GM13977 (cell line): ENCODE measurements at regions not wholly inside any gene's neighbourhood (a gene's known extent, or its start where the extent isn't known, plus 50 kb on each side); places are given as distances from the start of the nearest gene placed in this dataset.
"Not testable (repeated sequence)": the region's sequence is repeated elsewhere in the genome, so short reads cannot be mapped to it uniquely, and the experiment has no call there.

Experiments used
- DNase-seq: peaks from one replicate; pipeline ENCODE4 v3.0.0; 2012; ENCODE audit warnings: low spot score
- CTCF ChIP-seq: IDR thresholded peaks from 2 replicates; pipeline ENCODE4 v1.5.1; 2012; ENCODE audit warnings: mild to moderate bottlenecking, control low read depth; ENCODE audit not compliant: insufficient read depth; ENCODE audit errors: extremely low read depth, missing control alignments
- in situ Hi-C: fragments of 300-500 bp; cut with MboI; formaldehyde crosslinking; loops from one replicate; pipeline ENCODE4 v1.12.0; 2022; ENCODE audit warnings: low sequenced_read_pairs, low pct_unique_long_range_greater_than_20kb, mixed read lengths, inconsistent platforms; ENCODE audit not compliant: unreplicated experiment

DNA sequence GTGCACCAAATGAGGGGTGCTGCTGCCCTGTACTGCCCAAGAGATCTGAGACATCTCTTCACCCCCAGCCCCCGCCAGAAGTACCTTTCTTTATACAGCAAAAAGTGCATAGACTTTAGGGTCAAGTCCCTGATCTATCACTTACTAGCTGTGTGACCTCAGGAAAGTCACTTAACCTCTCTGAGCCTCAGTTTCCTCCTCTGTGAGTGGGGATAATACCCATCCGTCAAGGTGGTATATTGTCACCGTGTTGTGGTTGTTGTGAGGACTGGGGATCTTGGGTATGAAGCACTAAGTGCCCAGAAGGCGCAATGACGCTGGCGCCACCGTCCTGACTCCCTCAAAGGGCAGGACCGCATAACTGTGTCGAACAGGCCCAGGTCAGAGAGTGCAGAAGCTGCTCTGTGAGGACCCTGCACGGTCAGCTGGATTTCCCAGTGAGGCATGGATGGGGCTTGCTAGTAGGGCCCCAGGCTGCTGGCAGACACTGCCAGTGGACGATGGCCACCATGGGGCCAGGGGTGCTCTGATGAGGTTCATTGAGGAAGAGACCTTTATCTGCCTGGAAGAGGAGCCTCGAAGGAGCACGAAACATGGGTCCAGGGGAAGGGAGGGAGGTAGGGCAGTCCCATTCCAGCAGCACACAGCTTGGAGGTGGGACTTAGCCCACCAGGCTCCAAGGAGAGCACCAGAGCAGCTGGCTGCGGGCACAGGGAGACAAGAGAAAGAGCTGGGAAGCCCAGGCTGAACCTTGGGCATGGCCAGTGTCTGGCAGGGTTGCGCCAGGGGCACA lies 61.8 kb upstream of the LAPTM4A start:
- TF ChIP-seq CTCF = no peak
- DNase-seq = no peak
- in situ Hi-C loops = no loop called here

- in situ Hi-C loops, DNase-seq: not testable (repeated sequence)
Observed at GRCh38 chr2:20112361-20112760, 60.9 kb upstream of the LAPTM4A start.

DNA sequence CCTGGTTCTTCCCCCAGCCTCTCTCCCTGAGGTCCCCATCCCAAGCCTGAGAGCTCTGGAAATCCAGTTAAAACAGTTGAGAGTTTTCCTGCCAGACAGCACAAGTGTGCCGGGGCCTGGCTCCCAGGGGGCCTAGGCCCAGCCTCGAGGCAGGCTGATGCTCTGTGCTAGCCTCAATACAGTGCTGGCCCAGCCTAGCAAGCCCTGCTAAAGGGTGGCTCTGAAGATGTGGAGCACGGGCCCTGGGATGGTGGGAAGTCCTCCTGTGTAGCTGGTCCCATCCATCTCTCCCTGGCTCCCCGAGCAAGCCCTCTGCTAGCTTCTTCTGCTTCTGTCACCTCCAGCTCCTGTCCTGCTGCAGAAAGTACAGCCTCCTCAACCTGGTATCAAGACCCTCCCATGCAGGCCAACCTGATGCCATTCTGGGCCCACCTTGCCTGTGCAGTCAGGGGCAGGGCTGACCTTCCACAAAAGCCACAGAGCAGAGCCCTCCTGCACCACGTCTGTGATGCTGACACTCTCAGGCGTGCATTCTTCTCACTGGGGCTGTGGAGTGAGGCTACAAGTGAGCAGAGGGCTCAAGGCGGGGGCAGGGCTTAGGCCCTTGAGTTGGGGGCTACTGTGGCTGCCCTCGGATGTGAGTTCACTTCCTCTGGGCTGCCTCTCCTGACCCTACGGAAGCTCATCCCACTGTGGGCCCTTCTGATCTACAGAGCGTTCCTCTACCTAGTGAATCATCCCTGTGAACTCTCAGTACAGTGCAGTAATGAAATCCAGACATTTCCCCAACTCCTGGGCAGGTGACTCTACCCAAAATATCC lies 60.1 kb upstream of the LAPTM4A start:
- in situ Hi-C loops = no loop called here
- DNase-seq = no peak
- TF ChIP-seq CTCF = no peak

DNA sequence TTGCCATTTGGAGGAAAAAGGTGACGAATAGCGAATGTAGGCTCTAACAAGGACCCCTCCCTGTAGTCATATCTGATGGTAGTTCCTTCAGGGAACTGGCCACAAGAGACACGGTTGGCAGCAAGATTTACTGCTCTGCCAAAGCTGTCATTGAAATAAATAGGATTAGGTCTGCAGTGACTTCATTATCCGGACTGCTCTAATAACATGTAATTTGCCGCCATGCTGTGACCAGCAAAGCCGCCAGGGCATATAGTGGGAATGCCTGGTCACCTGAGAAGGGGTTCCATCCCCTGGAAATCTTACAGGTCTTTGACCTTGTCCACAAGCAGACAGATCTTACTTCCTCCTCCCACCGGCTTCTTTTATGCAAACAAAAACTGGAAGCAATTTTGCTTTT lies 59.4 kb upstream of the LAPTM4A start:
- in situ Hi-C loops = no loop called here
- no peak for DNase-seq
- TF ChIP-seq CTCF = no peak

GRCh38 chr2:20110383-20110782 lies 59.0 kb upstream of the LAPTM4A start:
- in situ Hi-C loops = no loop called here
- no peak for TF ChIP-seq CTCF
- no peak for DNase-seq

DNA sequence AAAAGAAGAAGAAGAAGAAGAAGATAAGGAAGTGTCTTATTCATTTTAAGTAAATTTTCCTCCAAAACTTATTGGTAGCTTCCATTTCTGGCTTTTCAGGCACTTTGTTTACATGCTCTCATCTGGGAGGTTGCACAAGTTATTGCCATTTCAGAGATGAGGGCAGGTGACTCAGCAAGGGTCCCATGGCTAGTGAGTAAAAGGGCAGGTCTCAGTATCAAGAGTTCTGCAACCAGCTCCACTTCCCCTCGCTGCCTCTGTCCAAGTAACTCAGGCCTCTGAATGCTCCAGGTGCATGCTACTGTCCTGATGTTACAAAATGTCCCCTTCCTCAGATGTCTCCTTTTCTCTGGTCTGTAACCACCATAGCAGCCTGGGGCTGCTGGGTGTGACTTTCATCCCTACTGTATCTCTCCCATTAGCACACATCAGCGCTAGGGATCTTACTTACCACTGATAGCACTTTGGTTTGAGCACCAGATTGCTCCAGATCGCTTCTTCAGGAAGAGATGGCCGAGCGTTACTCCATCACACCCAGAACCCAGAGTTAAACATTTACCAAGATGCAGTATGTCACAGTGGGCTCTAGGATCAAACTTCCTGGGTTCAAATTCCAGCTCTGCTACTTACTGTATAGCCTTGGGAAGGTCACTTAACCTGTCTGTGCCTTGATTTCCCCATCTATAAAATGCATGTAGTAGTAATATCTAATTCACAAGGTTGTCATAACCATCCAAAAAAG lies 57.4 kb upstream of the LAPTM4A start:
- DNase-seq = no peak
- TF ChIP-seq CTCF = no peak

More for the DNA sequence above, 57.4 kb upstream of the LAPTM4A start:
- in situ Hi-C loops = no loop called here
